NCI-H460 (cell line): ENCODE measurements at regions not wholly inside any gene's neighbourhood (a gene's known extent, or its start where the extent isn't known, plus 50 kb on each side); places are given as distances from the start of the nearest gene placed in this dataset.

Source experiments
- DNase-seq: peaks from one replicate; pipeline ENCODE4 v3.0.0-alpha.2; 2016; ENCODE audit warnings: low read depth; ENCODE audit errors: extremely low read depth

- no peak for DNase-seq
Observed at GRCh38 chr2:198825534-198825933, 632.2 kb downstream of the SATB2 start.

GRCh38 chr2:198817536-198817935 is 640.2 kb downstream of the SATB2 start:
- no peak for DNase-seq

- DNase-seq, result no peak
Observed at GRCh38 chr2:198815626-198816025, 642.1 kb downstream of the SATB2 start.

- DNase-seq, result no peak
Observed at GRCh38 chr2:198811198-198811597, 646.5 kb downstream of the SATB2 start.

GRCh38 chr2:198809976-198810375 is 647.8 kb downstream of the SATB2 start:
- DNase-seq, result no peak

GRCh38 chr2:198807131-198807530 is 650.6 kb downstream of the SATB2 start:
- DNase-seq, result no peak

- DNase-seq, result no peak
Observed at GRCh38 chr2:198795419-198795818, 662.3 kb downstream of the SATB2 start.

- no peak for DNase-seq
Observed at GRCh38 chr2:198791623-198792022, 666.1 kb downstream of the SATB2 start.

GRCh38 chr2:198788676-198789075 is 669.1 kb downstream of the SATB2 start:
- no peak for DNase-seq

- no peak for DNase-seq
Observed at GRCh38 chr2:198782734-198783133, 675.0 kb downstream of the SATB2 start.

GRCh38 chr2:198776616-198777406 is 680.9 kb downstream of the SATB2 start:
- no peak for DNase-seq

- DNase-seq, result no peak
Observed at GRCh38 chr2:198775737-198776136, 682.0 kb downstream of the SATB2 start.

GRCh38 chr2:198774576-198774975 is 683.2 kb downstream of the SATB2 start:
- no peak for DNase-seq

GRCh38 chr2:198767694-198768093 is 690.0 kb downstream of the SATB2 start:
- DNase-seq, result no peak

GRCh38 chr2:198763793-198764192 is 693.9 kb downstream of the SATB2 start:
- DNase-seq, result no peak

- no peak for DNase-seq
Observed at GRCh38 chr2:198762441-198762840, 695.3 kb downstream of the SATB2 start.

GRCh38 chr2:198757069-198757468 is 700.7 kb downstream of the SATB2 start:
- no peak for DNase-seq

- DNase-seq, result no peak
Observed at GRCh38 chr2:198756166-198756565, 701.6 kb downstream of the SATB2 start.

- no peak for DNase-seq
Observed at GRCh38 chr2:198753101-198753500, 704.6 kb downstream of the SATB2 start.

- DNase-seq, result no peak
Observed at GRCh38 chr2:198749364-198749763, 708.4 kb downstream of the SATB2 start.

GRCh38 chr2:198731842-198732399 is 725.8 kb downstream of the SATB2 start:
- no peak for DNase-seq

GRCh38 chr2:198720266-198720665 is 737.5 kb downstream of the SATB2 start:
- DNase-seq, result no peak

- DNase-seq, result no peak
Observed at GRCh38 chr2:198717451-198717850, 740.3 kb downstream of the SATB2 start.
